ENCODE measurements at regions not wholly inside any gene's neighbourhood (a gene's known extent, or its start where the extent isn't known, plus 50 kb on each side); places are given as distances from the start of the nearest gene placed in this dataset.
"Not testable (repeated sequence)": the region's sequence is repeated elsewhere in the genome, so short reads cannot be mapped to it uniquely, and the experiment has no call there.

DNA sequence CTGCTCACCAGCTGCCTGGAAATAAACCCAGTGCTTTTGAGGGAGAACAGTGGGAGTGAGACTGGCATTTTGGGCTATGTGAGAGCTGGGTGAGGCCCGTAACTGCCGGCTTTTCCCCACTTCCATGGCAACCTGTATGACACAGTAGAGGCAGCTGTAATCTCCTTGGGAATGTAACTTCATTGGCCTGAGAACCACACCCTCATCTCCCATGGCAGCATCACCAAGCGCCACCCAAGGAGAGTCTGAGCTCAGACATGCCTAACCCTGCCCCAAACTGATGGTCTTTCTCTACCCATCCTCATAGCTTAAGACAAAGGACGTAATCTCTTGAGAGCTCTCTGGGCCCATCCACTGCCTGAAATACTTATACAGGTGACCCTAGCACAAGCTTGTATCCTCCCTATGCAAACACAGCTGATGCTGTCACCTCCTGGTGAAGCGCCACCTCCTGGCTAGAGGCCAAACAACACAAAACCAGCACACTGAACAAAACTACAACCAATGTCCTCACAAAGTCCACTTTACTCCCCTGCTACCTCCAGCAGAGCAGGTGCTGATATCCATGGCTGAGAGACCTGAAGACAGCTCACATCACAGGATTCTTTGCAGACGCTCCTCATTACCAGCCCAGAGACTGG is 763.4 kb upstream of the NRXN1 start:
- H3K4me3 ChIP-seq (ENCODE audit: low read length), result no peak overlapping the region
- peak; percentile 11 for DNase-seq (ENCODE audit: low read depth, low spot score)

DNA sequence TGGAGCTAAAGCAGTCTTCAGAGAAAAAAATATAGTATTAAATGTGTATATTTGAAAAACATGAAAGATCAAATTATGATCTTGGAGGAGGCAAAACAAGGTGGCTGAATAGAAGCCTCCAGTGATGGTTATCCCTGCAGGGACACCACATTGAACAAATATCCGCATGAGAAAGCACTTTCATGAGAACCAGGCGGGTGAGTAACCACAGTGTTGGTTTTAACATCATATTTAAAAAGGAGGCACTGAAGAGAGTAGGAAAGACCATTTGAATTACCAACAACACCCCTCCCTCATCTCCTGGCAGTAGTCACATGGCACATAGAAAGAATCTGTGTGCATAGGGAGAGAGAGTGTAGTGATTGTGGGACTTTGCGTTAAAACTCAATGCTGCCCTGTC is 759.6 kb upstream of the NRXN1 start:
- no peak overlapping the region for H3K4me3 ChIP-seq (ENCODE audit: low read length)
- DNase-seq (ENCODE audit: low read depth, low spot score), result no peak

DNA sequence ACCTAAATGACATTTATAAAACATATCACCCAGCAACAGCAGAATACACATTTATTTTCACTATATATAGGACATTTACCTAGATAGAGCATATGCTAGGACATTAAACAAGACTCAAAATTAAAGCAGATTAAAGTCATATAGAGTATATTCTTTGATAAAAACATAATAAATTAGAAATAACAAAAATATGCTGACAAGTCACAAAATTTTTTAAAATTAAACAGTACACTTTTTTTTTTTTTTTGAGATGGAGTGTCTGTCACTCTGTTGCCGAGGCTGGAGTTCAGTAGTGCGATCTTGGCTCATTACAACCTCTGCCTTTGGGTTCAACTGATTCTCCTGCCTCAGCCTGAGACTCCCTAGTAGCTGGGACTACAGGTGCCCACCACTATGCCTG is 758.9 kb upstream of the NRXN1 start:
- no peak overlapping the region for H3K4me3 ChIP-seq (ENCODE audit: low read length)

DNA sequence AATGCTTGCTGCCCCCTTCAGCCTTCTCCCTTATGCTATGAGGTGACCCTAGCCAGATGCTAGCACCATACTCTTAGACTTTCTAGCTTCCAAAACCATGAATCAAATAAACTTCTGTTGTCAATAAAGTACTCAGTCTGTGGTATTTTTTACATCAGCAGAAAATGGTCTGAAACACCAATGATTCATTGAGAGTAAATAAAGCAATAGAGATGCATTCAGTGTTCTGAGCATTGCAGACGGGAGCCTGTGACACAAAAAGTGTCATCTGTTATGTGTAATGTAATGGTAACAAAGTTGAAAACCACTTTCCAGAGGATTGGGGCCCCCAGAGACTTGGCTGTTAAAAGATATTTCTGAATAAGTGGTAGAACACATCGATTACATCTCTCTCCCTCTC is 758.0 kb upstream of the NRXN1 start:
- no peak for DNase-seq (ENCODE audit: low read depth, low spot score)
- no peak overlapping the region for H3K4me3 ChIP-seq (ENCODE audit: low read length)

More for the DNA sequence above, 758.9 kb upstream of the NRXN1 start:
- DNase-seq (ENCODE audit: low read depth, low spot score), result no peak

DNA sequence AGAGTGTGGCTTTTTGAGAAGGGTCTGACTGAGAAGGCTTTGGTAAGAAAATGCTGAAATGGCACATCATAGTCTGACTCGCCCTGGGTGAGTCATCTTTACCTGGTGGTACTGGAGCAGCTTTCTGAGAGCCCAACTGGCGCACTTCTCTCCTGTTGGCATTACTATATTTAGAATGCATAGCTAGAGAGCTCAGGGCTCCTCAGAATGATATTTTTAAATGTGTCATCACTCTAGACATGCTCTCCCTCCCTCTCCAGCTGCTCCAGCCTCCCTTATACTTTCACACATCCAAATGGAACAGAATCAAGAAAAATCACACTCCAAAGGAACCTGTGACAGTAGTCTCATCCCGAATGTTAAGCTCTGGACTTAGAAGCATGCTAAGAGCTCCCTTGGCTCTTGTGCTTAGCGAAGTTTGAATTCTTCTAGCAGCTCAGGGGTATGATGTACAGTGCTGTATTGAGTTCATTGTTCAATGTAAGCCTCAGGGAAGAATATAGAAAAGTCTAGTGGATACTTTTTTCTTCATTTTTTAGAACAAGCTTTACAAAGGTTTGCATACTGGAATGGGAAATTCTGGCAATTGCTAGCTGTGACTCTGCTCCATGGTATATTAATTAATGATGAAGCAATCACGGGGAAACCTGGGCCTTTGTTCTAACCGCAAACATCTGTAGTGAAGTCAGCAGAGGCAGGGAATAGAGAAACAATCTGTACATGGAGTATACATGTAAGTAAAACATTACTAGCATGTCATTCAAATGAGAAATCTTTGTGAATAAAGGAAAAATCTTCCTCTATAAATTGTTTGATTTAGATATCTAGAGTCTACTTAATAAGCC is 751.2 kb upstream of the NRXN1 start:
- no peak for DNase-seq (ENCODE audit: low read depth, low spot score)
- no peak overlapping the region for H3K4me3 ChIP-seq (ENCODE audit: low read length)

DNA sequence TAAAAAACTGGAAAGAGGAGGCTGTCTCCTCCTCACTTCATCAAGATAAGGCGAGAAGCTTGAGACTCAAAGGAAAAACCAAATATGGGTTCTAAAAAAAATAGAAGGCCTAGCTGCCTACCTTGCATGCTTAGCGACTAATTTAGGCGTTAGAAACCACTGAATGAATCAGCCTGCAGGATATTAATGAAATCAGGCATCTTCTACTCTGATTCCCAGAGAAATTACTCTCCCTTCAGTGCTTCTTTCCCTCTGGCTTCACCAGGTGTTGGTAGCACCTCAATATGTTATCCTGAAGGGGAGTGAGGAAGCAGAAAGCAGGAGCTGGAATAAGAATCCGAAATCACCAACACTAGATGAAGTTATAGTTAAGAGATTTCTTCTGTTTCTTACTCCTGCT is 749.8 kb upstream of the NRXN1 start:
- H3K4me3 ChIP-seq (ENCODE audit: low read length), result no peak overlapping the region
- DNase-seq (ENCODE audit: low read depth, low spot score), result no peak

DNA sequence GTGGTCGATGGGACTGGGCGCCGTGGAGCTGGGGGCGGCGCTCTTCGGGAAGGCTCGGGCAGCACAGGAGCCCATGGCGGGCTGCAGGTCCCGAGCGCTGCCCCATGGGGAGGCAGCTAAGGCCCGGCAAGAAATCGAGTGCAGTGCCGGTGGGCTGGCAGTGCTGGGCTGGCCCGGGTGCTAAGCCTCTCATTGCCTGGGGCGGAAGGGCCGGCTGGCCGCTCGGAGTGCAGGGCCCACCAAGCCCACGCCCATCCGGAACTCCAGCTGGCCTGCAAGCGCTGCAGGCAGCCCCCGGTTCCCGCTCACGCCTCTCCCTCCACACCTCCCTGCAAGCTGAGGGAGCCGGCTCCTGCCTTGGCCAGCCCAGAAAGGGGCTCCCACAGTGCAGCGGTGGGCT is 748.4 kb upstream of the NRXN1 start:
- no peak for DNase-seq (ENCODE audit: low read depth, low spot score)
- H3K4me3 ChIP-seq (ENCODE audit: low read length), result no peak overlapping the region

DNA sequence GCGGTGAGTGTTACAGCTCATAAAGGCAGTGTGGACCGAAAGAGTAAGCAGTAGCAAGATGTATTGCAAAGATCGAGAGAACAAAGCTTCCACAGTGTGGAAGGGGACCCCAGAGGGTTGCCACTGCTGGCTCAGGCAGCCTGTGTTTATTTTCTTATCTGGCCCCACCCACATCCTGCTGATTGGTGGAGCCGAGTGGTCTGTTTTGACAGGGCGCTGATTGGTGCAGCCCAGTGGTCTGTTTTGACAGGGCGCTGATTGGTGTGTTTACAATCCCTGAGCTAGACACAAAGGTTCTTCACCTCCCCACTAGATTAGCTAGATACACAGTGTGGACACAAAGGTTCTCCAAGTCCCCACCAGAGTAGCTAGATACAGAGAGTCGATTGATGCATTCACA is 747.8 kb upstream of the NRXN1 start:
- not testable (repeated sequence) for H3K4me3 ChIP-seq (ENCODE audit: low read length); DNase-seq (ENCODE audit: low read depth, low spot score)

DNA sequence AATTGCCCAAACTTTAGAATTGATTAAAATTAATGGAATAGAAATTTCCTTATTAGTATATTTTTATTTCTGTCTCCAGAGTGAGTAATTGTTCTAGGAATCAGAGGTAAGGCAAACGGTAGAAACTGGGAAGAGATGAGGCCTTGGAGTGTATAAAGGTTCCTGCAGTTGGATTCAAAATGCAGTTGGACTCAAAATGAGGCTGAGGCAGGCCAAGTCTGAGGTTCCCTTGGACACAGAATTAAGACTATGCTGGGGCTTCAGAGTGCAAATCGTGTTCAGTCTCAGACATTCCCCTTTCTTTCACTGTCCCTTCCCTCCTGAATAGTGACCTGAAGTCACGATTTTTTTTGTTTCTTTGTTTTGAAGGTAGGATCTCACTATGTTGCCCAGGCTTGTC is 746.9 kb upstream of the NRXN1 start:
- H3K4me3 ChIP-seq (ENCODE audit: low read length), result no peak overlapping the region

DNA sequence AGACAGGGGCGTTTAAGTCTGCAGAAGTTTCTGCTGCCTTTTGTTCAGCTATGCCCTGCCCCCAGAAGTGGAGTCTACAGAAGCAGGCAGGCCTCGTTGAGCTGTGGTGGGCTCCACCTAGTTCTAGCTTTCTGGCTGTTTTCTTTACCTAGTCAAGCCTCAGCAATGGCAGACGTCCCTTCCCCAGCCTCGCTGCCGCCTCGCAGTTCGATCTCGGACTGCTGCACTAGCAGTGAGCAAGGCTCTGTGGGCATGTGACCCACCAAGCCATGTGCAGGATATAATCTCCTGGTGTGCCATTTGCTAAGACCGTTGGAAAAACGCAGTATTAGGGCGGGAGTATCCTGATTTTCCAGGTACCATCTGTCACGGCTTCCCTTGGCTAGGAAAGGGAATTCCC is 742.7 kb upstream of the NRXN1 start:
- not testable (repeated sequence) for H3K4me3 ChIP-seq (ENCODE audit: low read length); DNase-seq (ENCODE audit: low read depth, low spot score)

More for the DNA sequence above, 746.9 kb upstream of the NRXN1 start:
- DNase-seq (ENCODE audit: low read depth, low spot score), result no peak

DNA sequence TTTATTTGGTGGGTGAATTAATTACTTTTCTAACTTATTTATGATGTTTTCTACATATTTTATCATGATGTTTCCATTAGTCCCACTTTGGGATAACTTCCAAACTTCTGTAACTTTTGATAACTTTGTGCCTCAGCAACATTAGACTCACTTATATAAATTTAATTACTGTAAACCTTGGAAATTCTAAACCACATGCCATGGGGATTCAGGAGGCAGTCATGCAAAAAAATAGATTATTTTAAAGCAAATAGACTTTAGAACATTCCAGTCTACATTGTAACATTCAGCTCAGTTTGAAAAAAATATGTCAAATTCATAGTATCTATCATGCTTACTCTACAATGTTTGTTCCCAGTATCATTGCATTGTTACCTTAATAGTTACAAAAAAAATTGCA is 728.5 kb upstream of the NRXN1 start:
- no peak overlapping the region for H3K4me3 ChIP-seq (ENCODE audit: low read length)
- DNase-seq (ENCODE audit: low read depth, low spot score), result no peak

DNA sequence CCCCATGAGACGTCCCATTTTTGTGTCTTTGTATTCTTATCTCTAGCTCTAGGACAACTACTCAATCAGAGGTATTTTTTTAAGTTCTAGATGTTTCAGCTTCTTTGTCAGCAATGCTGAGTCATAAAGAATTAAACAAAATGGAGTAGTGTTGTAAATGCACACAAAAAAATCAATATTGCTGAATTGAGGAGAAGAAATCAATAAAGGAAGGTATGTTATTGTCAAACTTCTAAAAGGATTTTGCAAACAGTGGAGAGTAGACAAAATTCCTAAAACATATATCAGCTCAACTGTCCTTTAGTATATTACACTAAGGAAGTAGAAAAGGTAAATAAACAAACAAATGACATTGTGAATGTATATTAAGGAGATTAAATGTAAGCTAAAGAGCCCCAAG is 726.1 kb upstream of the NRXN1 start:
- no peak overlapping the region for H3K4me3 ChIP-seq (ENCODE audit: low read length)
- no peak for DNase-seq (ENCODE audit: low read depth, low spot score)

DNA sequence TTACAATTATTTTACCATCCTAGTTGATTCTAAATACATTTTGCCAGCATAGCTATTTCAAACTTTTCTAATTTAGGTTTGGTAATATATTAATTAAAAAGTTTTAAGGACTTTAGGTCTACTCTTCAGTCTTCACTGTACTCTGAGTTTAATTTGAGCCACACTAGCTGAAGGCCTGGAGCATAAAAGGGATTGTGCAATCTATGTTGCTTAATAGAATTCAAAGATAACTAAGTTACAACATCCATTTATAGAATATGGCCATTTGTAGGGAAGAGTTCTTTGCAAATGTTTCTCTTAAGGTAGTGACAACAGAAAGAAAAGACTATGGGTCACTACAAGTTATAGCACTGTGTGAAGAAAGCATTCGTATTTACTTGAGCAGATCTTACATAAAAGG is 702.2 kb upstream of the NRXN1 start:
- no peak overlapping the region for H3K4me3 ChIP-seq (ENCODE audit: low read length)
- no peak for DNase-seq (ENCODE audit: low read depth, low spot score)

DNA sequence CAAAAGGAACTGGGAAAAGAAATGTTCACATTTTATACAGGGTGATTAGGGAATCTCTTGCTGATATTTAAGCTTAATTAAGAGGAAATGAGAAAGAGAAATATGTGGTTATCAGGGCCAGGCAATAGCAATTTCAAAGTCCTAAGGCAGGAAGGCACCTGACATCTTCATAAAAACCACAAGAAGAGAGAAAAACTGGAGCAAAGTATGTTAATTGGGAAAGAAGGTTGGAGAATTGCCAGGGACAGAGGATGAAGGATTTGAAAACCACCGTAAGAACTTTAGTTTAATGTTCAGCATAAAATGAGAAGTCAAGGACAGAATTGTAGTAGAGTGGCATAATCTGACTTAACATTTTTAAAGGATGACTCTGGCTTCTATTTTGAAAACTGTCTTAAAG is 691.8 kb upstream of the NRXN1 start:
- DNase-seq (ENCODE audit: low read depth, low spot score), result peak; percentile 17
- no peak overlapping the region for H3K4me3 ChIP-seq (ENCODE audit: low read length)

DNA sequence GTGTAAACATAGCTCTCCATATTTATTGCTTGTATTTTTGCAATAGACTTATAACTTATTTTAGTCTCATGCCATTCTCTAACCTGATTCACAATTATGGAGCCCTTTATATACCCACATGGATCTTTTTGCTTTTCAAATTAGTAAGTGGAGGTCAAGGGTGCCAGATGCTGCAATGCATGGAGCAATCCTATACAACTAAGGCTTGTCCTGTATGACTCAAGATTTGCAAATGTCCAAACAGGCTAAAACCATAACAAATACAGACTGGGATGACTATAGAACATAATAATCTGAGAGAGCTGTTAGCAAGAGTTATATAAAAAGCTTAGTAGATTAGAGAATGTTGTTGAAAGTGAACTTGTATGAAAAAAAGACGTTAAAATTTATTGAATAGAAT is 690.4 kb upstream of the NRXN1 start:
- no peak for DNase-seq (ENCODE audit: low read depth, low spot score)
- no peak overlapping the region for H3K4me3 ChIP-seq (ENCODE audit: low read length)

DNA sequence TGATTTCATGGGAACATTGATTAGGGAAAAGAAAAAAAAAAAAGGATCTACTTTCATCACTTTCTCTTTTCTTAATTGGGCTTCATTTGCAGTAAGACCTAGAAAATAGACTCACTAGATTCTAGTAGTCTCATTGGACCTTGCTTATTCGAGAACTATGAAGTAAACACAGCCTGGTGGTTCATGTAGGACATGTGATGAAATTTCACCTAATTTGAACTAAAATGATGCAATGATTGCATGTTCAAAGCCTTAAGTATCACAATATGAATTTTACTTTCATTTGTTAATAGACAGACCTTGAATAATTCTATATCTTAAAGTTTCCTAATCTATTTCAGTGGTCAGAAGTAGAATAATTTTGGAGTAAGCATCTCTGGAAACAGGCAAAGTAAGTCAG is 688.9 kb upstream of the NRXN1 start:
- DNase-seq (ENCODE audit: low read depth, low spot score), result no peak
- H3K4me3 ChIP-seq (ENCODE audit: low read length), result no peak overlapping the region

DNA sequence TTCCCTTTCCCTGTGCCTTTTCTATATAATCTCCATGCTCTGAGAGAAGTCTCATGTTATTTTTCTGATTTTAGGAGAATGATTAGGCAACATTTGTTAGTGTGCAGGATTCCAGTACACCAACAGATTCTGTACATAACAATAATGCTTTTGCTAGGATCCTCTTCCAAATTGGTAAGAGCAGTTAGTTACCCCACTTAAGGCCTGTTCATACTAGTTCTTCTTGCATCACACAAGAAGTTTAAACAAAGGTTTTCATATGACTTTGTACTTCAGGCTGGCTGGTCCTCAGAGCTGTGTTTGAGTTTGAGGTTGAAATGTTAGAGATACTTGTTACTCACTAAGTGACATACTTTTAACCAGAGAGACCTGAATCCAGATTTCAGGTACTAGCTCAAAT is 686.9 kb upstream of the NRXN1 start:
- no peak for DNase-seq (ENCODE audit: low read depth, low spot score)
- no peak overlapping the region for H3K4me3 ChIP-seq (ENCODE audit: low read length)

DNA sequence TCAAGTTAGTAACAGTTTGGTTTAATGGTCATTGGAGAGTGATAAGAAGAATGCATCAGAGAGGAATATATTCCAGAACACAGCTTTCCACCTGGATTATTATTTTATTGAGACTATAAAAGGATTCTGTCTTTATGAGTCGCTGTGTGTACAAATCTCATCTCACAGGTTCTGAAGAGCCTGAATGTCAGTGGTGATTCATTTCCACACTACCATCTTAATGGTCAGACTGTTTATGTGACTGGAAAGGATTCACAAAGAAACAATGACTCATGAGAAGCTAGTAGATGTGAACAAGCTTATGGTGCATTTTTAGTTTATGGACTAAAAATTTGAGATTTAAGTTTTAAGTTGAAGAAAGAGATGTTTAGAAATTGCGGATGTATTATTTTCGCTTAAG is 685.4 kb upstream of the NRXN1 start:
- no peak overlapping the region for H3K4me3 ChIP-seq (ENCODE audit: low read length)
- no peak for DNase-seq (ENCODE audit: low read depth, low spot score)

DNA sequence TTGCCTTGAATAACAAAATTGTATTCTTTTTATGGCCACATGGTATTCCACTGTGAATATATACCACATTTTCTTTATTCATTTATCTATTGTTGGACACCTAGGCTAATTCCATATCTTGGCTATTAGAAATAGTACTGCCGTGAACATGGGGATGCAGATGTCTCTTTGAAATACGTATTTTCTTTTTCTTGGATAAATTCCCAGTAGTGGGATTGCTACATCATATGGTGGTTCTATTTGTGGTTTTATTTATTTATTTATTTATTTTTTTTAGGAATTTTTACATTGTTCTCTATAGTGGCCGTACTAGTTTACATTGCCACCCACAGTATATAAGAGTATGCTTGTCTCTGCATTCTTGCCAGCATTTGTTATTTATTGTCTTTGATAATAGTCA is 679.8 kb upstream of the NRXN1 start:
- H3K4me3 ChIP-seq (ENCODE audit: low read length), result no peak overlapping the region
- DNase-seq (ENCODE audit: low read depth, low spot score), result no peak

DNA sequence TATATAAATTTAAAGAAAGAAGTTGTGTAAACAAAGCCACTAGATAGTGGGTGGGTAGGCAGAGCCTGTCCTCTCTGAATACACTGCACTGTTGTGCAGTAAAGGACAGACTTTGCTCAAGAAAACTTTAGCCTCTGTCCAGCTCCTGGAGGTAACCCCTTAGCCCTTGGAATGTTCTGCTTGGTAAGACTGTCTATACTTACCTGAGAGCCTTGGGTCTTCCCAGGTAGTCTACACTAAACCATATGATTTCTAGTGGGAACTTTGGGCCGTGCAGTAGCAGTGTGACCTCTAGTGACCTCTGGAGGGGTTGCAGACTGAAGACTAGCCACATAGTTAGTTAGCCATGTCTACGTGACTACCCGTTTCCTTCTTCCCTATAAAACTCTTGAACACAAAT is 678.3 kb upstream of the NRXN1 start:
- DNase-seq (ENCODE audit: low read depth, low spot score), result peak; percentile 9
- H3K4me3 ChIP-seq (ENCODE audit: low read length), result no peak overlapping the region

DNA sequence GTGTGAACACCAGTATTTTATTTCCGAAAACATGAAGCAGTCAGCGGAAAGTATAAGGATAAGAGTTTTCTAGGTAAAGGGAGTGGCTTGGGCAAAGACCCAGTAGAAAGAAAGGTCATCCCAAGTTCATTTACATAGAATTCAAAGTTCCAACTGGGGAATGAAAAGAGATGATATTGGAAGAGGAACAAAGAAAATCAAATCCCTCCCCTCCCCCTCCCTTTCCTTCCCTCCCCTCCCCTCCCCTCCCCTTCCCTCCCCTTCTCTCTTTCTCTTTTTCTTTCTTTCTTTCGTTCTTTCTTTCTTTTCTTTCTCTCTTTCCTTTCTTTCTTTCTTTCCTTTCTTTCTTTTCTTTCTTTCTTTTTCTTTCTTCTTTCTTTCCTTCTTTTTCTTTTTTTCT is 675.7 kb upstream of the NRXN1 start:
- no peak overlapping the region for H3K4me3 ChIP-seq (ENCODE audit: low read length)
- DNase-seq (ENCODE audit: low read depth, low spot score), result no peak
